H1 (cell line): ENCODE measurements at regions not wholly inside any gene's neighbourhood (a gene's known extent, or its start where the extent isn't known, plus 50 kb on each side); places are given as distances from the start of the nearest gene placed in this dataset.

Experiments
- CHD7 ChIP-seq: fragments of 300-600 bp; sonication (generic); IDR thresholded peaks from 2 replicates; pipeline ENCODE4 v1.7.1; 2012; ENCODE audit warnings: low read length, moderate library complexity, mild to moderate bottlenecking, inconsistent platforms; ENCODE audit not compliant: insufficient replicate concordance
- JUND ChIP-seq: IDR thresholded peaks from 2 replicates; pipeline ENCODE4 v1.6.1; 2011; ENCODE audit warnings: mild to moderate bottlenecking, improper control_type of control experiment, low read length
- KDM1A ChIP-seq: fragments of 200-600, 300-600 bp; sonication (generic); IDR thresholded peaks from 2 replicates; pipeline ENCODE4 v1.7.1; 2016; ENCODE audit warnings: mild to moderate bottlenecking, low read length, borderline replicate concordance
- KDM5A ChIP-seq: fragments of 200-600 bp; IDR thresholded peaks from 2 replicates; pipeline ENCODE4 v1.7.1; 2012; ENCODE audit warnings: mild to moderate bottlenecking, low read length, inconsistent platforms, mixed read lengths
- SRF ChIP-seq: IDR thresholded peaks from 2 replicates; pipeline ENCODE4 v1.6.1; 2011; ENCODE audit warnings: mild to moderate bottlenecking, low read depth, low read length, moderate library complexity
- ZNF274 ChIP-seq: IDR thresholded peaks from 2 replicates; pipeline ENCODE4 v1.7.0; 2012; ENCODE audit warnings: low read length, borderline replicate concordance; ENCODE audit errors: extremely low read depth

GRCh38 chr14:26870722-26871617 is 273.1 kb upstream of the NOVA1 start (continued):
- no peak for TF ChIP-seq CHD7
- TF ChIP-seq ZNF274, result no peak
- no peak for TF ChIP-seq KDM1A
- no peak for TF ChIP-seq JUND
- no peak for TF ChIP-seq KDM5A
- TF ChIP-seq SRF, result no peak
